ENCODE measurements at regions not wholly inside any gene's neighbourhood (a gene's known extent, or its start where the extent isn't known, plus 50 kb on each side); places are given as distances from the start of the nearest gene placed in this dataset.

DNA sequence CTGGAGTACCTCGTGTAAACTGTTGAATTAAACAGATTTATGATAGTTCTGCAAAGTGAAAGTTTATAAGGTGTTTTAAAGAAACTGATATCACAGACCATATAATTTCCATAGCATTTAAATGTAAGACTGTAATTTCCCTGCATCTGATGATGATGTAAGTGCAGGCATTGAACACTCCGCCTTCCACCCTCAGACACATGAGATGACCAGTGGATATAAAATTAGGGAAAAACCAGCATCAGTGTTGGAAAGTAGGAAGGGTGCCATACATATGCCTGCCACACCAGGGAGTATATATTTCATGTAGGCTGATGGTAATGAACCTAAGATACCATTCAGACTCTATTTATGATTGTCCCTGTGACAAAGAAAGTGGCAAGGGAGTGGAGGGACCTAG, 519.2 kb downstream of the ACTL7B start:
- H3K36me3 ChIP-seq (replicated peaks in 1 of 2; ENCODE audit: control insufficient read depth in 1 of 2, insufficient read depth in 2 of 2, low read length in 2 of 2), result no peaks in the 10 kb centered on the region
- H3K27me3 Mint-ChIP-seq (ENCODE audit: low read depth in 3 of 3), result peaks cover 3 to 10% (median 4%) of the 10 kb centered on the region in 3 donors
- intact Hi-C loops (cut with micrococcal nuclease), result no loop called here

DNA sequence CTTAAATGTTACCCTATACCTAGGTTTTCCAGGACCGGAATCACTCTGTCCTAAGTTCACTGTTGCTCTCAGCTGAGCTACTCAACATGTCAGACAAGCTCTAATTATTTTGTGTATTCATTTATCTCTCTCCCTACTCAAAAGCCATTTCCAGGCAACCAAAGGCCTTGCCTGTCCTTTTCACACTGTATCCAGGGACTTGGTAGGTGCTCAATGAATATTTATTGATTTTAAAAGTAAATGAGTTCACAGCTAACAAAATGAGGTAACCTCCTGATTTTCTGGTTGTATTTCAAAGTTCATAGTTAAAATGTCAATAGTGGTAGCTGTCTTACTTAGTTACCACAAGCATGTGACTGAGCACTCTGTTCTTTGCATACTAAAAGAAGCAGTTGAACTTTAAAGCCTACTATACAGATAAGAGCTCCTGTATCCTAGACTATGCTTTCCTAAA, 522.2 kb downstream of the ACTL7B start:
- TF ChIP-seq, protein P1, sequence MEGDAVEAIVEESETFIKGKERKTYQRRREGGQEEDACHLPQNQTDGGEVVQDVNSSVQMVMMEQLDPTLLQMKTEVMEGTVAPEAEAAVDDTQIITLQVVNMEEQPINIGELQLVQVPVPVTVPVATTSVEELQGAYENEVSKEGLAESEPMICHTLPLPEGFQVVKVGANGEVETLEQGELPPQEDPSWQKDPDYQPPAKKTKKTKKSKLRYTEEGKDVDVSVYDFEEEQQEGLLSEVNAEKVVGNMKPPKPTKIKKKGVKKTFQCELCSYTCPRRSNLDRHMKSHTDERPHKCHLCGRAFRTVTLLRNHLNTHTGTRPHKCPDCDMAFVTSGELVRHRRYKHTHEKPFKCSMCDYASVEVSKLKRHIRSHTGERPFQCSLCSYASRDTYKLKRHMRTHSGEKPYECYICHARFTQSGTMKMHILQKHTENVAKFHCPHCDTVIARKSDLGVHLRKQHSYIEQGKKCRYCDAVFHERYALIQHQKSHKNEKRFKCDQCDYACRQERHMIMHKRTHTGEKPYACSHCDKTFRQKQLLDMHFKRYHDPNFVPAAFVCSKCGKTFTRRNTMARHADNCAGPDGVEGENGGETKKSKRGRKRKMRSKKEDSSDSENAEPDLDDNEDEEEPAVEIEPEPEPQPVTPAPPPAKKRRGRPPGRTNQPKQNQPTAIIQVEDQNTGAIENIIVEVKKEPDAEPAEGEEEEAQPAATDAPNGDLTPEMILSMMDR (IDR thresholded peaks at IDR 0.05), result no peak
- Mint-ChIP-seq H3K27me3 (ENCODE audit: low read depth in 3 of 3) (peaks cover 3 to 10% (median 4%) of the 10 kb centered on the region in 3 donors), H3K4me3 (no peak overlapping the region), H3K27ac (no peak overlapping the region), H3K9me3 (peaks cover 0 to 12% (median 7%) of the 10 kb centered on the region in 7 donors), H3K36me3 (no peaks in the 10 kb centered on the region), H3K4me1 (no peaks in the 10 kb centered on the region)
- no peaks in the 10 kb centered on the region for H3K79me2 ChIP-seq (ENCODE audit: insufficient read depth, low read length)
- H3K36me3 ChIP-seq (replicated peaks in 1 of 2; ENCODE audit: control insufficient read depth in 1 of 2, insufficient read depth in 2 of 2, low read length in 2 of 2), result no peaks in the 10 kb centered on the region
- no peak for DNase-seq
- H3K9me3 ChIP-seq (replicated peaks in 1 of 2; ENCODE audit: control insufficient read depth in 1 of 2, insufficient read depth in 1 of 2, low read length in 2 of 2), result peaks cover 0 to under 1% of the 10 kb centered on the region in 2 donors
- no peak overlapping the region for H3K4me2 ChIP-seq (replicated peaks; ENCODE audit: extremely low read depth, low read length, poor library complexity, severe bottlenecking)
- H3K27me3 ChIP-seq (ENCODE audit: control insufficient read depth in 2 of 2, insufficient read depth in 2 of 2, low read length in 2 of 2), result no peaks in the 10 kb centered on the region
- H3K4me3 ChIP-seq (replicated peaks in 1 of 3; ENCODE audit: low read depth in 2 of 3, low read length in 3 of 3), result no peak overlapping the region
- H3K4me1 ChIP-seq (ENCODE audit: control insufficient read depth in 1 of 2, insufficient read depth in 2 of 2, low read length in 2 of 2), result no peaks in the 10 kb centered on the region
- H3K9ac ChIP-seq (ENCODE audit: insufficient read depth, low read length, poor library complexity, severe bottlenecking), result no peak overlapping the region
- no peak overlapping the region for H2AFZ ChIP-seq (ENCODE audit: insufficient read depth, low read depth, low read length, poor library complexity, severe bottlenecking)
- WGBS (ENCODE audit: insufficient coverage), result no CpG with 5 or more reads among the region's 1 CpG
- H4K20me1 ChIP-seq (ENCODE audit: insufficient read depth, low read length), result no peaks in the 10 kb centered on the region
- intact Hi-C loops (cut with micrococcal nuclease), result no loop called here
- H3K27ac ChIP-seq (ENCODE audit: low read depth in 1 of 2, low read length in 2 of 2), result no peak overlapping the region

More for the DNA sequence above, 519.2 kb downstream of the ACTL7B start:
- no peaks in the 10 kb centered on the region for H4K20me1 ChIP-seq (ENCODE audit: insufficient read depth, low read length)
- Mint-ChIP-seq H3K36me3 (no peaks in the 10 kb centered on the region), H3K9me3 (peaks cover 0 to 5% (median 2%) of the 10 kb centered on the region in 7 donors), H3K4me3 (no peak overlapping the region), H3K4me1 (no peaks in the 10 kb centered on the region), H3K27ac (no peak overlapping the region)
- no peak for DNase-seq
- WGBS (ENCODE audit: insufficient coverage), result no CpG with 5 or more reads among the region's 2 CpGs
- no peaks in the 10 kb centered on the region for H3K79me2 ChIP-seq (ENCODE audit: insufficient read depth, low read length)
- H3K4me2 ChIP-seq (replicated peaks; ENCODE audit: extremely low read depth, low read length, poor library complexity, severe bottlenecking), result no peak overlapping the region
- no peaks in the 10 kb centered on the region for H3K9me3 ChIP-seq (replicated peaks in 1 of 2; ENCODE audit: control insufficient read depth in 1 of 2, insufficient read depth in 1 of 2, low read length in 2 of 2)
- H3K9ac ChIP-seq (ENCODE audit: insufficient read depth, low read length, poor library complexity, severe bottlenecking), result no peak overlapping the region
- no peak overlapping the region for H3K27ac ChIP-seq (ENCODE audit: low read depth in 1 of 2, low read length in 2 of 2)
- H3K4me3 ChIP-seq (replicated peaks in 1 of 3; ENCODE audit: low read depth in 2 of 3, low read length in 3 of 3), result no peak overlapping the region
- TF ChIP-seq, protein P1 (IDR thresholded peaks at IDR 0.05), result no peak
- H3K27me3 ChIP-seq (ENCODE audit: control insufficient read depth in 2 of 2, insufficient read depth in 2 of 2, low read length in 2 of 2), result no peaks in the 10 kb centered on the region
- H2AFZ ChIP-seq (ENCODE audit: insufficient read depth, low read depth, low read length, poor library complexity, severe bottlenecking), result no peak overlapping the region
- H3K4me1 ChIP-seq (ENCODE audit: control insufficient read depth in 1 of 2, insufficient read depth in 2 of 2, low read length in 2 of 2), result no peaks in the 10 kb centered on the region

Measured in CD14-positive monocyte (primary cell).